ENCODE measurements at regions not wholly inside any gene's neighbourhood (a gene's known extent, or its start where the extent isn't known, plus 50 kb on each side); places are given as distances from the start of the nearest gene placed in this dataset.

DNA sequence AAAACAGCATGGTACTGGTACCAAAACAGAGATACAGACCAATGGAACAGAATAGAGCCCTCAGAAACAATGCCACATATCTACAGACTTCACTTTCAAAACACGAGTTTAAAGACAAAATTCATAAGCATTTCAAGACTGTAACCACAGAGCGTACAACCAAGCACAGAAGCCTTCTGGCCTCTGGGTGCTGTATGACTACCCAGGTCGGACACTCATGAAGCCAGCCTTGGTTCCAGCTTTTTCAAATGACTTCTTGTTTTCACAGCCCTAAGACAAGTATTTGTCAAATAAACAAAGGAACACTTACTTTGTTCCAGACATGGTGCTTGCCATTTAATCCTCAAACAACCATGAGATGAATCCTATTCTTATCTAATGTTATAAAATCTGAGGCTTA, 536.1 kb upstream of the NR3C2 start:
- H3K4me1 ChIP-seq (ENCODE audit: control insufficient read depth, insufficient read depth, low read length): no peaks in the 10 kb centered on the region
- no peak for TF ChIP-seq ZBTB17 (tag by site-specific recombination; IDR thresholded peaks at IDR 0.05)
- no peak for TF ChIP-seq REPIN1 (tag by site-specific recombination; IDR thresholded peaks at IDR 0.05; ENCODE audit: low read depth)
- TF ChIP-seq, protein P1, sequence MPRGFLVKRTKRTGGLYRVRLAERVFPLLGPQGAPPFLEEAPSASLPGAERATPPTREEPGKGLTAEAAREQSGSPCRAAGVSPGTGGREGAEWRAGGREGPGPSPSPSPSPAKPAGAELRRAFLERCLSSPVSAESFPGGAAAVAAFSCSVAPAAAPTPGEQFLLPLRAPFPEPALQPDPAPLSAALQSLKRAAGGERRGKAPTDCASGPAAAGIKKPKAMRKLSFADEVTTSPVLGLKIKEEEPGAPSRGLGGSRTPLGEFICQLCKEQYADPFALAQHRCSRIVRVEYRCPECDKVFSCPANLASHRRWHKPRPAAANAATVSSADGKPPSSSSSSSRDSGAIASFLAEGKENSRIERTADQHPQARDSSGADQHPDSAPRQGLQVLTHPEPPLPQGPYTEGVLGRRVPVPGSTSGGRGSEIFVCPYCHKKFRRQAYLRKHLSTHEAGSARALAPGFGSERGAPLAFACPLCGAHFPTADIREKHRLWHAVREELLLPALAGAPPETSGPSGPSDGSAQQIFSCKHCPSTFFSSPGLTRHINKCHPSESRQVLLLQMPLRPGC (tag by site-specific recombination; IDR thresholded peaks at IDR 0.05): no peak
- TF ChIP-seq HOXA7 (CRISPR knock-in tag; IDR thresholded peaks at IDR 0.05; ENCODE audit: borderline replicate concordance): no peak
- no peak for TF ChIP-seq ZNF555 (tag by site-specific recombination; conservative IDR thresholded peaks at IDR 0.05)
- TF ChIP-seq ZNF266 (tag by site-specific recombination; IDR thresholded peaks at IDR 0.05; ENCODE audit: low read depth): no peak
- TF ChIP-seq, protein P2, sequence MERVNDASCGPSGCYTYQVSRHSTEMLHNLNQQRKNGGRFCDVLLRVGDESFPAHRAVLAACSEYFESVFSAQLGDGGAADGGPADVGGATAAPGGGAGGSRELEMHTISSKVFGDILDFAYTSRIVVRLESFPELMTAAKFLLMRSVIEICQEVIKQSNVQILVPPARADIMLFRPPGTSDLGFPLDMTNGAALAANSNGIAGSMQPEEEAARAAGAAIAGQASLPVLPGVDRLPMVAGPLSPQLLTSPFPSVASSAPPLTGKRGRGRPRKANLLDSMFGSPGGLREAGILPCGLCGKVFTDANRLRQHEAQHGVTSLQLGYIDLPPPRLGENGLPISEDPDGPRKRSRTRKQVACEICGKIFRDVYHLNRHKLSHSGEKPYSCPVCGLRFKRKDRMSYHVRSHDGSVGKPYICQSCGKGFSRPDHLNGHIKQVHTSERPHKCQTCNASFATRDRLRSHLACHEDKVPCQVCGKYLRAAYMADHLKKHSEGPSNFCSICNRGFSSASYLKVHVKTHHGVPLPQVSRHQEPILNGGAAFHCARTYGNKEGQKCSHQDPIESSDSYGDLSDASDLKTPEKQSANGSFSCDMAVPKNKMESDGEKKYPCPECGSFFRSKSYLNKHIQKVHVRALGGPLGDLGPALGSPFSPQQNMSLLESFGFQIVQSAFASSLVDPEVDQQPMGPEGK (tag by site-specific recombination; IDR thresholded peaks at IDR 0.05): no peak
- TF ChIP-seq, protein P3, sequence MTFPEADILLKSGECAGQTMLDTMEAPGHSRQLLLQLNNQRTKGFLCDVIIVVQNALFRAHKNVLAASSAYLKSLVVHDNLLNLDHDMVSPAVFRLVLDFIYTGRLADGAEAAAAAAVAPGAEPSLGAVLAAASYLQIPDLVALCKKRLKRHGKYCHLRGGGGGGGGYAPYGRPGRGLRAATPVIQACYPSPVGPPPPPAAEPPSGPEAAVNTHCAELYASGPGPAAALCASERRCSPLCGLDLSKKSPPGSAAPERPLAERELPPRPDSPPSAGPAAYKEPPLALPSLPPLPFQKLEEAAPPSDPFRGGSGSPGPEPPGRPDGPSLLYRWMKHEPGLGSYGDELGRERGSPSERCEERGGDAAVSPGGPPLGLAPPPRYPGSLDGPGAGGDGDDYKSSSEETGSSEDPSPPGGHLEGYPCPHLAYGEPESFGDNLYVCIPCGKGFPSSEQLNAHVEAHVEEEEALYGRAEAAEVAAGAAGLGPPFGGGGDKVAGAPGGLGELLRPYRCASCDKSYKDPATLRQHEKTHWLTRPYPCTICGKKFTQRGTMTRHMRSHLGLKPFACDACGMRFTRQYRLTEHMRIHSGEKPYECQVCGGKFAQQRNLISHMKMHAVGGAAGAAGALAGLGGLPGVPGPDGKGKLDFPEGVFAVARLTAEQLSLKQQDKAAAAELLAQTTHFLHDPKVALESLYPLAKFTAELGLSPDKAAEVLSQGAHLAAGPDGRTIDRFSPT (tag by site-specific recombination; IDR thresholded peaks at IDR 0.05): no peak
- H3K9me3 ChIP-seq (ENCODE audit: control insufficient read depth, insufficient read depth, low read depth, low read length): no peaks in the 10 kb centered on the region
- no peak overlapping the region for H3K4me3 ChIP-seq (ENCODE audit: low read depth, low read length)
- ChIA-PET CTCF (no interaction called here), POLR2A (no interaction called here)
- no peak overlapping the region for H3K27ac ChIP-seq (ENCODE audit: extremely low read depth, low read depth, low read length)
- H3K36me3 ChIP-seq (ENCODE audit: control insufficient read depth in 2 of 2, insufficient read depth in 1 of 2, low read length in 2 of 2): no peaks in the 10 kb centered on the region

DNA sequence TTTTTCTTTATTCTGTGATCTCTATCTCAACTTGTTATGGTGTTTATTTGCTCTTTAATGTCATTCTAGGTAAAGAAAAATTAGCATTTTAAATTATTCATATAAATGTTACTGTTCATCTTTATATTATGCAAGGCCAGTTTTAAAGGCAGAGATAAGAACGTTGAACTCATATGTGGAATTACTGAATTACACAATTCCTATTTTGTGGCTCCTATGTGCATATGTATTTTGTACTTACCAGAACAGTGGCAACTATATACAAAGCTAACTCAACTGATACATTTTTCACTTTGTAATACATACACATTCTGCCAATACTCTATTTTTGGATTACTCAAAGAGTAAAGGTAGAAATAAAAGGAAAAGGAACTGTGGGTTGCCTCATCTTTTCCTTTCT, 533.2 kb upstream of the NR3C2 start:
- TF ChIP-seq, protein P4, sequence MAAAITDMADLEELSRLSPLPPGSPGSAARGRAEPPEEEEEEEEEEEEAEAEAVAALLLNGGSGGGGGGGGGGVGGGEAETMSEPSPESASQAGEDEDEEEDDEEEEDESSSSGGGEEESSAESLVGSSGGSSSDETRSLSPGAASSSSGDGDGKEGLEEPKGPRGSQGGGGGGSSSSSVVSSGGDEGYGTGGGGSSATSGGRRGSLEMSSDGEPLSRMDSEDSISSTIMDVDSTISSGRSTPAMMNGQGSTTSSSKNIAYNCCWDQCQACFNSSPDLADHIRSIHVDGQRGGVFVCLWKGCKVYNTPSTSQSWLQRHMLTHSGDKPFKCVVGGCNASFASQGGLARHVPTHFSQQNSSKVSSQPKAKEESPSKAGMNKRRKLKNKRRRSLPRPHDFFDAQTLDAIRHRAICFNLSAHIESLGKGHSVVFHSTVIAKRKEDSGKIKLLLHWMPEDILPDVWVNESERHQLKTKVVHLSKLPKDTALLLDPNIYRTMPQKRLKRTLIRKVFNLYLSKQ (tag by site-specific recombination; IDR thresholded peaks at IDR 0.05; ENCODE audit: borderline replicate concordance): no peak
- TF ChIP-seq ZNF133 (tag by site-specific recombination; IDR thresholded peaks at IDR 0.05) (no peak), ZNF341 (tag by site-specific recombination; IDR thresholded peaks at IDR 0.05; ENCODE audit: low read depth) (no peak), ZNF354C (tag by site-specific recombination; IDR thresholded peaks at IDR 0.05; ENCODE audit: borderline replicate concordance, low read depth) (no peak)
- H3K36me3 ChIP-seq (ENCODE audit: control insufficient read depth in 2 of 2, insufficient read depth in 1 of 2, low read length in 2 of 2): no peaks in the 10 kb centered on the region
- H3K27ac ChIP-seq (ENCODE audit: extremely low read depth, low read depth, low read length): no peak overlapping the region
- CTCF ChIA-PET: no interaction called here
- no peaks in the 10 kb centered on the region for H3K4me1 ChIP-seq (ENCODE audit: control insufficient read depth, insufficient read depth, low read length)
- no peaks in the 10 kb centered on the region for H3K9me3 ChIP-seq (ENCODE audit: control insufficient read depth, insufficient read depth, low read depth, low read length)
- no peak overlapping the region for H3K4me3 ChIP-seq (ENCODE audit: low read depth, low read length)
- POLR2A ChIA-PET: no interaction called here

DNA sequence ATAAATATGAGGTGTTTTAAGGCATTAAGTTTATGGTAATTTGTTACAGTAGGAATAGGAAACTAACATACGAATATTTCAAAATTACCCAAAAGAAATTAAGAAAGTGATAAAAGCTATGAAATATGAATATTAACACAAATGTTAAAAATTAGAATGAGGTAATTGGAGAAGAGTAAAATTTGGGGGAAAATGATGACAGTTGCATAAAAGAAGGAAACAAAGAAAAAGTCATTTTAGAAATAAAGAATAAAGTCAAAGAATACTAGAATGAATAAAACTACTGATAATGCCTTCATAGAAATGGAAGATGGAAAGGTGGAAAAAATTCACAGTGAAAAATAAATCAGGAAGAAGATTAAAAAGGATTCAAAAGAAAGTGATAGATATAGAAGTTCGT, 522.9 kb upstream of the NR3C2 start:
- TF ChIP-seq ZNF266 (tag by site-specific recombination; IDR thresholded peaks at IDR 0.05; ENCODE audit: low read depth): no peak
- TF ChIP-seq ZNF248 (tag by site-specific recombination; IDR thresholded peaks at IDR 0.05): no peak

More for the DNA sequence above, 522.9 kb upstream of the NR3C2 start:
- CTCF ChIA-PET: no interaction called here
- Histone ChIP-seq H3K4me1 (ENCODE audit: control insufficient read depth, insufficient read depth, low read length) (no peaks in the 10 kb centered on the region), H3K36me3 (ENCODE audit: control insufficient read depth in 2 of 2, insufficient read depth in 1 of 2, low read length in 2 of 2) (no peaks in the 10 kb centered on the region), H3K9me3 (ENCODE audit: control insufficient read depth, insufficient read depth, low read depth, low read length) (no peaks in the 10 kb centered on the region), H3K27ac (ENCODE audit: extremely low read depth, low read depth, low read length) (no peak overlapping the region), H3K4me3 (ENCODE audit: low read depth, low read length) (no peak overlapping the region)
- POLR2A ChIA-PET: no interaction called here
